AG10803 (cell line): ENCODE measurements at regions not wholly inside any gene's neighbourhood (a gene's known extent, or its start where the extent isn't known, plus 50 kb on each side); places are given as distances from the start of the nearest gene placed in this dataset.
A peak's percentile ranks its signal among the peaks of the same experiment; 100 is the strongest.

Experiments
- DNase-seq: peaks from one replicate; pipeline ENCODE4 v3.0.0; 2010; ENCODE audit warnings: low read depth
- H3K4me3 ChIP-seq: 2 replicates; pipeline ENCODE4 v1.5.1; 2011; ENCODE audit warnings: mild to moderate bottlenecking, low read length, control low read depth
- TF ChIP-seq, protein P1 (sequence below): conservative IDR thresholded peaks from 2 replicates; pipeline ENCODE4 v1.5.1; 2011; ENCODE audit warnings: mild to moderate bottlenecking, low read length, control low read depth, inconsistent platforms

DNA sequence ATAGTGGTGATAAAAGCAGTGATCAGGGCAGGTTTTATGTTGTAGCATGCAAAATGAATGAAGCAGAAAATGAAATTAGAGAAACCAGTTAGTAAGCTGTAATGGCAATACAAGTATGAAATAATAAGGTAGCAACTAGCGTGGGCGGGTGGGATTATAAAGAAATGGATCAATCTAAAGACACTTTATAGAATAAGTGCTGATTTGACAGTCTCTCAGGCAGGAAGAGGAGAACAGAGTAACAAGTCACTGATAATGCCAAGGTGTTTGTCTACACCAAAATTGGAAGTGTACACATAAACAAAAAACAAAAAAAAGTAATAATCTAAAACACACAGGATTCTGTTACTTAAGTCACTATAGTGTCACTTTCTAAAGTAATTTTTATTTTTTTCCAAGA lies 51.0 kb upstream of the PCBP1 start:
- TF ChIP-seq, protein P1, sequence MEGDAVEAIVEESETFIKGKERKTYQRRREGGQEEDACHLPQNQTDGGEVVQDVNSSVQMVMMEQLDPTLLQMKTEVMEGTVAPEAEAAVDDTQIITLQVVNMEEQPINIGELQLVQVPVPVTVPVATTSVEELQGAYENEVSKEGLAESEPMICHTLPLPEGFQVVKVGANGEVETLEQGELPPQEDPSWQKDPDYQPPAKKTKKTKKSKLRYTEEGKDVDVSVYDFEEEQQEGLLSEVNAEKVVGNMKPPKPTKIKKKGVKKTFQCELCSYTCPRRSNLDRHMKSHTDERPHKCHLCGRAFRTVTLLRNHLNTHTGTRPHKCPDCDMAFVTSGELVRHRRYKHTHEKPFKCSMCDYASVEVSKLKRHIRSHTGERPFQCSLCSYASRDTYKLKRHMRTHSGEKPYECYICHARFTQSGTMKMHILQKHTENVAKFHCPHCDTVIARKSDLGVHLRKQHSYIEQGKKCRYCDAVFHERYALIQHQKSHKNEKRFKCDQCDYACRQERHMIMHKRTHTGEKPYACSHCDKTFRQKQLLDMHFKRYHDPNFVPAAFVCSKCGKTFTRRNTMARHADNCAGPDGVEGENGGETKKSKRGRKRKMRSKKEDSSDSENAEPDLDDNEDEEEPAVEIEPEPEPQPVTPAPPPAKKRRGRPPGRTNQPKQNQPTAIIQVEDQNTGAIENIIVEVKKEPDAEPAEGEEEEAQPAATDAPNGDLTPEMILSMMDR: no peak
- no peak overlapping the region for H3K4me3 ChIP-seq
- no peak for DNase-seq

DNA sequence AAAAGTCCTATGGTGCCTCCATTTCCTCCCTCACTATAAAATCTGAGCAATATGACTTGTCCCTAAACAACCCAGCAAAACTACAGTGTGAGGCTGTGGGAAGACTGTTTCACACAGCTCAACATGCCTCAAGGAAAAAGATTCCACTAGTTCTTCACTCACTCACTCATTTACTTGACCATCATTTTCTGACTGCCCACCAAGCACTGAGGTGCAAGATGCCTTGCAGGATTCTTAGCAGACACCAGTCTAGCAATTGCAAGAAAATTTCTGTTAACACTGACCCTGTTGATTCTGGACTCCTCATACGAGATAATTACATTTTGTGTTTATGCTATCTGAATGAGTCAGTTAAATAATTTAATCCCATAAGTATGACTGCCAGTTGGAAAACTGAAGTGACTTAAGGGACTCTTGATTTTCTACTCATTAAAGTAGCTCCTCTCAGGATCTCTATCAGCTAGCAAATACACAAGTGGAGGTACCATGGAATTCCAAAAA lies 51.9 kb upstream of the PCBP1 start:
- no peak for DNase-seq
- TF ChIP-seq, protein P1: no peak
- no peak overlapping the region for H3K4me3 ChIP-seq

DNA sequence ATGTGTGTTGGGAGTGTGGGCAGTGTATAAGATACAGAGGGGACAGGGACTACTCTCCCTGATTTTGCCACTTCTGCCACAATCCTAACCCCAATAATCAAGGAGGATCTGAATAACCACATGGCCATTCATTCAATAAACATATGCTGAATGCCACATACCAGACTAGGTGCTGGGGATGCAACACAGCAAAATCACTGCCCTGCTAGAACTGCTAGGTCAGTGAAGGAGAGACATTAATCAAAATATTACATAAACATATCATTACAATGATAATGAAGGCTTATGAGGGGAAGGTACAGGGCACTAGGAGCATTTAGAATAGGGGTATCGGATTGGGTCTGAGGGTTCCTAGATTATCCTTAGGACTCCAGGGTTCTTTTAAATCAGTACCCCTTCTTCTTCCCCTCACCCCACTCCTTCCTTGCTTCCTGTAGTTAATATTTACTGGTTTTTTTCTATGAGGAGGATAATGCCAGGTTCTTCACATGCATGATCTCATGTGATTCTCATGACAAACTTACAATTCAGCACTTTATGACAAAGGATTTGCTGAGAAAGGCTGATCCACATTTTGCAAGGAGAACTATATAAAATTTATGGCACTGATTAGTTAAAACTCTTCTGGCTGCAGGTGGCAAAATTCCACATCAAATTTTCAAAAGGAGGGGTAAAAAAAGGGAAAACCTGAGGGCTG lies 56.4 kb upstream of the PCBP1 start:
- DNase-seq: no peak
- no peak overlapping the region for H3K4me3 ChIP-seq
- TF ChIP-seq, protein P1: no peak

DNA sequence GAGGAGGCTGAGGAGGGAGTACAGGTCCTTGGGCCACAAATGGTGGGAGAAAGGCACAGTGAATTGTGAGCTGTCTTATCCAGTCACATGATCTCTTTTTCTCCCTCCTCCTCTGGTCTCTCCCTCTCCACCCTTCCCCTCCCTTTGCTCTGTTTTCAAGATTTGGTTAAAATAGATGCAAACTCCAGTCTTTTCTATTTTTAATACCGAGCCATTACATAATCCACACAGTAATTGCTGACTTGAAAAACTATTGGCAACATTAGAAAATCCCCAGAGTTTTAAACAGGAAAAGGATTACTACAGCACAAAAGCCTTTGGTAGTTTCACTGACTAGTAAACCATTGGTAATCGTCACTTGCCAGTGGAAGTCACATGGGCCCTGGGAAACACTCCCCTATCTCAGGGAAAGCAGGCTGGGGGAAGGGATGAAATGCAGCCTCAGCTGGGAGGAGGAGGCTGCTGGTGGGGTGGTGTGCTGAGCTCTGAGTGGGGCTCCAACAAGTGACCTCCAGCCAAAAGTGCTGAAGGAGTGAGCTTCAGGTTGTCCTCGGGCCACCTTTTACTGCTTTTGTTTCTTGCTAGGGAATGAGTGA lies 57.4 kb upstream of the PCBP1 start:
- no peak overlapping the region for H3K4me3 ChIP-seq
- TF ChIP-seq, protein P1: no peak
- DNase-seq: peak; percentile 79

DNA sequence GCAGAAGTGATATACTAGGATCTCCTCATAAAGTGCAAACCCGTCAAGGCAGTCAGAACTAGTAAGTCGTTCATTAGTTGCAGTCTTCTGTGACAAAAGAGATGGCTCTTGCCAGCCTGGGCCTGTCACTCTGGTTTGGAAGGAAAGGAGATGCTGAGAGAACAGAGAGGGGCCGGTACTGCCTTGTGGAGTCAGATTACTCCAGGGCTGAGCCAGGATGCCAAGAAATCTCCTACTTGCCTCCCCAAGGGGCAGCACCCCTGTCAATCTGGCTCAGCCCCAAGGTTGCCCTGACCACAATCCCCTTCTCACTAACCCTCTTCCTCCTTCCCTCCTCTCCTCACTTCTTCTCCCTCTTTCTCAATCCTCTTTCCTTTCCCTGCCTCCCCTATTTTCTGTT lies 62.9 kb upstream of the ASPRV1 start:
- TF ChIP-seq, protein P1: no peak
- DNase-seq: no peak
- H3K4me3 ChIP-seq: no peak overlapping the region

DNA sequence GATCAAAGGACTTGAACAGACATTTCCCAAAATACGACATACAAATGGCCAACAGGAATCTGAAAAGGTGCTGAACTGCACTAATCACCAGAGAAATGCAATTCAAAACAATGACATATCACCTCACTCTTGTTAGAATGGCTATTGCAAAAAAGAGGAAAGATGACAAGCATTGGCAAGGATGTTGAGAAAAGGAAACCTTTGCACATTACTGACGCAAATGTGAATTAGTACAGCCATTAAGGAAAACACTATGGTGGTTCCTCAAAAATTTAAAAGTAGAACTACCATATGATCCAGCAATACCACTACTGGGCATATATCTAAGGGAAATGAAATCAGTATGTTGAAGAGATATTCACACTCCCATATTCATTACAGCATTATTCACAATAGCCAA lies 57.7 kb upstream of the ASPRV1 start:
- TF ChIP-seq, protein P1: no peak
- H3K4me3 ChIP-seq: no peak overlapping the region
- no peak for DNase-seq

DNA sequence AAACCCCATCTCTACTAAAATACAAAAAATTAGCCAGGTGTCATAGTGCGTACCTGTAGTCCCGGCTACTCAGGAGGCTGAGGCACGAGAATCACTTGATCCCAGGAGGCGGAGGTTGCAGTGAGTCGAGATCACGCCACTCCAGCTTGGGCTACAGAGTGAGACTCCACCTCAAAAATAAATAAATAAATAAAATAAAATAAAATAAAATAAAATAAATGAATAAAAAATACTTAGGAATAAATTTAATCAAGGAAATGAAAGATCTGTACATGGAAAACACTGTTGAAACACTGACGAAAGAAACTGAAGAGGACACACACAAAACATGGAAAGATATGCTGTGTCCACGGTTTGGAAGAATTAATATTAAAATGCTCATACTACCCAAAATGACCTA lies 56.5 kb upstream of the ASPRV1 start:
- TF ChIP-seq, protein P1: no peak
- H3K4me3 ChIP-seq: no peak overlapping the region
- DNase-seq: no peak
